ENCODE measurements at regions not wholly inside any gene's neighbourhood (a gene's known extent, or its start where the extent isn't known, plus 50 kb on each side); places are given as distances from the start of the nearest gene placed in this dataset.
A peak's percentile ranks its signal among the peaks of the same experiment; 100 is the strongest.

- intact Hi-C loops (cut with micrococcal nuclease; ENCODE audit: unreplicated experiment) (no loop called here), in situ Hi-C loops (cut with HindIII; ENCODE audit: extremely low pct_ligation_motif_present, low pct_unique_long_range_greater_than_20kb) (no loop called here)
- WGBS (ENCODE audit: low lambda C conversion rate): 61% methylated on average over 8 of the region's 8 CpGs
- Histone ChIP-seq H3K79me2 (ENCODE audit: insufficient read depth, low read length) (no peaks in the 10 kb centered on the region), H4K20me1 (ENCODE audit: insufficient read depth, low read length) (no peaks in the 10 kb centered on the region), H3K36me3 (replicated peaks in 1 of 2; ENCODE audit: control insufficient read depth in 1 of 2, insufficient read depth in 2 of 2, low read length in 2 of 2) (no peaks in the 10 kb centered on the region), H2AFZ (ENCODE audit: low read length) (no peak overlapping the region), H3K4me3 (replicated peaks in 1 of 3; ENCODE audit: insufficient read depth in 1 of 3, low read depth in 2 of 3, low read length in 3 of 3) (no peak overlapping the region), H3K4me1 (ENCODE audit: insufficient read depth, low read length) (peaks cover 39% of the 10 kb centered on the region), H3K27me3 (ENCODE audit: control insufficient read depth in 1 of 2, insufficient read depth in 2 of 2, low read length in 2 of 2) (no peaks in the 10 kb centered on the region), H3K9ac (ENCODE audit: insufficient read depth, low read depth, low read length) (no peak overlapping the region), H3K9me3 (ENCODE audit: low read length) (no peaks in the 10 kb centered on the region), H3K27ac (ENCODE audit: extremely low read length, insufficient read depth, low read length) (peak overlapping the region; percentile 66), H3K4me2 (ENCODE audit: low read depth, low read length) (no peak overlapping the region)
- no peak for FAIRE-seq
- ChIA-PET CTCF (ENCODE audit: low intra/inter-chr PET ratio, low total read pairs) (no interaction called here), POLR2A (no interaction called here)
- TF ChIP-seq PPARG (CRISPR knock-in tag; conservative IDR thresholded peaks at IDR 0.05): no peak
- no peak for TF ChIP-seq ZNF784 (CRISPR knock-in tag; IDR thresholded peaks at IDR 0.05; ENCODE audit: borderline replicate concordance)
- TF ChIP-seq RFX1 (IDR thresholded peaks at IDR 0.05): no peak
- no peak for TF ChIP-seq ZBTB37 (CRISPR knock-in tag; IDR thresholded peaks at IDR 0.05)
- no peak for TF ChIP-seq POLR2A (IDR thresholded peaks at IDR 0.05; ENCODE audit: insufficient read depth in 1 of 2, low read depth in 2 of 2, low read length in 2 of 2)
- TF ChIP-seq AHR (CRISPR knock-in tag; IDR thresholded peaks at IDR 0.05): no peak
- TF ChIP-seq ZNF614 (CRISPR knock-in tag; IDR thresholded peaks at IDR 0.05; ENCODE audit: borderline replicate concordance): no peak
- no peak for TF ChIP-seq NCOA2 (CRISPR knock-in tag; IDR thresholded peaks at IDR 0.05)
- TF ChIP-seq CERS6 (CRISPR knock-in tag; IDR thresholded peaks at IDR 0.05): no peak
- TF ChIP-seq ZNF484 (CRISPR knock-in tag; IDR thresholded peaks at IDR 0.05; ENCODE audit: borderline replicate concordance, low read depth): no peak
- no TSS peak for BruUV-seq (replicated peaks)
- no peak for DNase-seq (ENCODE audit: low spot score)
- no peak for ATAC-seq
Observed at GRCh38 chr12:107525063-107525718, 160.4 kb upstream of the PWP1 start.
